Mononuclear cell (primary cell): ENCODE measurements at regions not wholly inside any gene's neighbourhood (a gene's known extent, or its start where the extent isn't known, plus 50 kb on each side); places are given as distances from the start of the nearest gene placed in this dataset.

Experiments
- H3K27me3 ChIP-seq: 2 replicates; pipeline ENCODE4 v1.6.0; 2011; ENCODE audit warnings: low read length, control low read depth; ENCODE audit not compliant: insufficient read depth
- H3K4me1 ChIP-seq: 2 replicates; pipeline ENCODE4 v1.5.1; 2011; ENCODE audit warnings: mild to moderate bottlenecking, low read length, control low read depth; ENCODE audit not compliant: insufficient read depth
- H3K4me3 ChIP-seq: 2 replicates; pipeline ENCODE4 v1.5.1; 2011; ENCODE audit warnings: mild to moderate bottlenecking, low read length, moderate library complexity
- H3K9me3 ChIP-seq: 2 replicates; pipeline ENCODE4 v1.5.1; 2011; ENCODE audit warnings: low read depth, mild to moderate bottlenecking, control low read depth, low read length

DNA sequence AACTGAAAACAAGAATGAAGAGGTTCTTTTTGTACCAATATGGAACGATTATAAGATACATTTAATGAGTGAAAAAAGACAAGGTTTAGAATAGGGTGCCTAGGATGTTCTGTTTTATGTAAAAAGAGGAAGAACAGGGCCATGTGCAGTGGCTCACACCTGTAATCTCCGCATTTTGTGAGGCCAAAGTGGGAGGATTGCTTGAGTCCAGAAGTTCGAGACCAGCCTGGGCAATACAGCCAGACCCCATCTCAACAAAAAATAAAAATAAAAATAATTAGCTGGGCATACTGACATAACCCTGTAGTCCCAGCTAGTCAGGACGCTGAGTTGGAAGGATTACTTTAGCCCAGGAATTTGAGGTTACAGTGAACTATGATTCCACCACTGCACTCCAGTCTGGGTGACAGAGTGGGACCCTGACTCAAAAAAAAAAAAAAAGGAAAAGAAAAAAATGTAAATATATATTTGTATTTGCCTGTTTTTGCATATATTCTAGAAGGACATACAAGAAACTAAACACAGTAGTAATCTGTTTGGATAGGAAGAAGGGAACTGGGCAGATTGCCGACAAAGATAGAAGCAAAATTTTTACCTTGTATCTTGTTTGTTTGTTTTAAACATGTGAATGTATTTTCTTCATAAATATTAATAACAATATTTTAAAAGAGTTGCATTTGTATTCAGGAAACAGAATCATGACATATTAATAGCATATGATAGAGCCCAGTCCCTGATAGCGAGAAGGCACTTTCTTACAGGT lies 174.3 kb downstream of the SOX2 start:
- no peaks in the 10 kb centered on the region for H3K27me3 ChIP-seq

DNA sequence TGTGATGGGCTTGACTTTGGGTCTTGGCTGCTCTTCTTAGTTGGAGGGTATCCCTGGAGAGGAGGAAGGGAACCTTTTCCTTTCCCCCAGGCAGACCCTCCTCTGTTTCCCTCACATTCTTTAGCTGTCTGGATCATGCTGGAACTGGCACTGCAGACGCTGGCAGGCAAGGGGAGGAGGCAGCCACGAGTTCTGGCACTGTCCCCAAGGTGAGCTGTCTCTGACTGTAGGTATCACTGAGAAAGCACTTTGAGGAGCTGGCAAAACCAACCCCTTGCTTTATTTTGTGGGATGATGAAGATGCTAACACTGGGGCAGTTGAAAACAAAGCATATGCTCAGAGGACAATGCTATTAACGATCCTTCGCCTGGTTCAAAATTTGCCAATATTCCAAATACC lies 175.0 kb downstream of the SOX2 start:
- Histone ChIP-seq H3K27me3 (no peaks in the 10 kb centered on the region), H3K9me3 (no peaks in the 10 kb centered on the region), H3K4me3 (no peak overlapping the region), H3K4me1 (no peaks in the 10 kb centered on the region)

More for the DNA sequence above, 174.3 kb downstream of the SOX2 start:
- Histone ChIP-seq H3K9me3 (no peaks in the 10 kb centered on the region), H3K4me1 (no peaks in the 10 kb centered on the region), H3K4me3 (no peak overlapping the region)

DNA sequence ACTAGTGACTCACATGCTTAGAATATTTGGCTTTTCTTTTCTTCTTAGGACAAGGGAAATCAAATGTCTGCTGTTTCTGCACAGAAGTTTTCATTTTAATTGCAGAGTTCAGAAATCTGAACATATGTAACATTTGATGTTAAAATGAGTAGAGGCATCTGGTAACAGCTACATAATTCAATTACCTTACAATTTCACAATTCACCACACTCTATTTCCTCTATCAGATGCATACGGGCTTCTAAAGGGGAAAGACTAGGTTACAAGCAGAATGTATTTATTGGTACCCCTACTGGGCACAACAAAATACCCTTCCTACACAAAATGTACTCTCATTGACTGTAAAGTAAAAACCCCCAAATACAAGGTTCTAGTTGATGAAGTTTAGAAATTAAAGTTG lies 176.0 kb downstream of the SOX2 start:
- no peaks in the 10 kb centered on the region for H3K27me3 ChIP-seq
- H3K4me3 ChIP-seq: no peak overlapping the region
- no peaks in the 10 kb centered on the region for H3K9me3 ChIP-seq
- H3K4me1 ChIP-seq: no peaks in the 10 kb centered on the region

DNA sequence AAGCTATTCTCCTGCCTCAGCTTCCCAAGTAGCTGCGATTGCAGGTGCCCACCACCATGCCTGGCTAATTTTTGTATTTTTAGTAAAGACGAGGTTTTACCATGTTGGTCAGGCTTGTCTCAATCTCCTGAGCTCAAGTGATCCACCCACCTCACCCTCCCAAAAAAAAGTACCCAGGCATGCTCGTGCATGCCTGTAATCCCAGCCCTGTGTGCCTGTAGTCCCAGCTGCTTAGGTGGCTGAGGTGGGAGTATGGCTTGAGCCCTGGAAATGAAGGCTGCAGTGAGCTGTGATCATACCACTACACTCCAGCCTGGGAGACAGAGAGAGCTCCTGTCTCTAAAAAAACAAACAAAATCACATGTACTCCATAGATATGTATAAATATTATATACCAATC lies 176.5 kb downstream of the SOX2 start:
- H3K9me3 ChIP-seq: no peaks in the 10 kb centered on the region
- H3K27me3 ChIP-seq: no peaks in the 10 kb centered on the region
- no peaks in the 10 kb centered on the region for H3K4me1 ChIP-seq
- no peak overlapping the region for H3K4me3 ChIP-seq

DNA sequence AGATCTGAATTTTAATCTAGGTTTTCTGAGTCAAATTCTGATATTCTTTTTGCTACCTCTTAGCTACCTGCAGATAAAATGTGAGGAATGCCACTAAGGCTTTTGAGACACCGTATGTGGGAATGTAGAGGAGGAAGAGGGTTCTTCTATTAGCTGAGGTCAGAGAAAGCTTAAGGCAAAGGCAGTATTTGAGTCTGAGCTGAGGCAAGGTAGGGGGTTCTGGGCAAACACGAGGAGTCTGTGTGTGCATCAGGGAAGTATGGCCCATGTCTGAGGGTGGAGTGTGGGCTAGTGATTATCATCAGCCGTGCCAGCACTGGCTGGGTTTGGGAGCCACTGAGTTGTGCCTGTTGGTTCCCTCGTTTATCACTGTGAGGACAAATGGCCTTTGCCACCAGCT lies 181.1 kb downstream of the SOX2 start:
- Histone ChIP-seq H3K9me3 (no peaks in the 10 kb centered on the region), H3K27me3 (no peaks in the 10 kb centered on the region), H3K4me1 (no peaks in the 10 kb centered on the region), H3K4me3 (no peak overlapping the region)

DNA sequence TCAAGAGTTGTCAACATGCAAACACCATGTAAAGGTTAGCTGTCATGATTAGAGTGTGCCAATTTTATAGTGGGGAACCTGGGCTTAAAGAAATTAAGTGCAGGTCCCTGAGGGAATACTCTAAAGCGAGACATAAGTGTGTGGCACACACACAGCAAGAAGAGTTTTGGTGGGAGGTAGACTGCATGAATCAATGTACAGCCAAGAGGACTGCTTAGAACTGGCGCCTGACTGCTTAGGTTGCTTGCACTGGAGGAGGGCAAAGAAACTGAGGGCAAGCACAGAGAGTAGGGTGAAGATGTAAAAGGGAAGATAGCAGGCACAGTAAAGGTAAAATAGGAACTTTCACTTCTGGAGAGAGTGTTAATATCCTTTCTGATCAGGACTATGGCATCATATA lies 184.9 kb downstream of the SOX2 start:
- H3K27me3 ChIP-seq: no peaks in the 10 kb centered on the region
- no peaks in the 10 kb centered on the region for H3K9me3 ChIP-seq
- H3K4me1 ChIP-seq: no peaks in the 10 kb centered on the region
- H3K4me3 ChIP-seq: no peak overlapping the region

DNA sequence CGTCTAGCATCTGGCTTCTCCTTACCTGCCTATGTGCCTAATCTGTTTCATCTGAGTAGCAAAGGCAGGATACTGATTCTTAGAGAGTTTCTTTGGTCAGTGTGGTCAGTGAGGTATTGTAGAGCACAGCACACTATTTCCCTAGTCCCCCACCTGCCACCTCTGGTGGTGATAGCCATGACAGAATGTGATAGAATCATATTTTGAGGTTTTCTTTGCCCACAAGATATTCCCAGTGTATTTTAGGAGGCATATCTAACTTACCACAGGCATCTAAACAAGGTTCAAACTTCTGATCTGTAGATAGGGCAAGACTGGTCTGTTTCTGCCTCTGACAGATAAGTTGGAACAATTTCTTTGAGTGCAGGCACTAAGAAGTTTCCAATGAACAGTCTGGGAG lies 188.0 kb downstream of the SOX2 start:
- Histone ChIP-seq H3K4me3 (no peak overlapping the region), H3K9me3 (no peaks in the 10 kb centered on the region), H3K4me1 (no peaks in the 10 kb centered on the region), H3K27me3 (no peaks in the 10 kb centered on the region)

DNA sequence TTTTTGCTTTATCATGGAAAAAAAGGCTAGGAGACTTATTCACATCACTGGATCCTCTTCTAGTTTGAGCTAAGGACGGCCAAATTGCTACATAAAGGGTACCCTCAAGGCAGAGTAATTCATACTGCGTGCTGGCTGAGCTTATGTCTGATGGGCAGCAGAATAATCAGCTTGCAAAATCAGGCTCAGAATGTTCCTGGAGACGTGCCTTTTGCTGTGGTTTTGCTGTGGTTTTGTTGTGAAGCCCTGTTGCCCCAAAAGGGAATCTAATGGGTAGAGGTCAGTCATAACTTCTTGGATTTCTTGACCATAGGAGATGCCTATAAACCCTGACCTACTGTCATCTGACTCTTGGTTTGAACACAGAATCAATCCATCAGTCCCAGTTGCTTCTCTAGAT lies 189.9 kb downstream of the SOX2 start:
- H3K27me3 ChIP-seq: no peaks in the 10 kb centered on the region
- no peaks in the 10 kb centered on the region for H3K9me3 ChIP-seq
- no peaks in the 10 kb centered on the region for H3K4me1 ChIP-seq
- no peak overlapping the region for H3K4me3 ChIP-seq

DNA sequence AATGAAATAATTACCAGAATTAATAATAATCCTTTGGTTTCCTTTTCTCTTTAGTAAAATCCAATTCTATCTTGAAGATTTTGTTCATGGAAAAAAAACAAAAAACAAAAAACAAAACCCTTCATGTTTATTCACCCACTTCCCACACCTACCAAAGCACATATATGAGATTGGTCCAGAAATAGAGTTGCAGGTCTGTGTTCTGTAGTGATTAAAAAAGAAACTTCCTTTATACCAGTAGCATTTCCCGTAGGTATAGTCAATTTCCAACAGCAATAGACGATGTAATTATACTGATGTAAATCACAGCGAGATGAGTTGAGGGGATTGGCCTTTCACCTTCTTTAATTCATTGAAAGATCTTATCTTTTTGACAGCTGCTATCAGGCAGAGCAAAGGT lies 194.6 kb downstream of the SOX2 start:
- no peaks in the 10 kb centered on the region for H3K9me3 ChIP-seq
- H3K4me1 ChIP-seq: no peaks in the 10 kb centered on the region
- no peak overlapping the region for H3K4me3 ChIP-seq
- H3K27me3 ChIP-seq: no peaks in the 10 kb centered on the region

DNA sequence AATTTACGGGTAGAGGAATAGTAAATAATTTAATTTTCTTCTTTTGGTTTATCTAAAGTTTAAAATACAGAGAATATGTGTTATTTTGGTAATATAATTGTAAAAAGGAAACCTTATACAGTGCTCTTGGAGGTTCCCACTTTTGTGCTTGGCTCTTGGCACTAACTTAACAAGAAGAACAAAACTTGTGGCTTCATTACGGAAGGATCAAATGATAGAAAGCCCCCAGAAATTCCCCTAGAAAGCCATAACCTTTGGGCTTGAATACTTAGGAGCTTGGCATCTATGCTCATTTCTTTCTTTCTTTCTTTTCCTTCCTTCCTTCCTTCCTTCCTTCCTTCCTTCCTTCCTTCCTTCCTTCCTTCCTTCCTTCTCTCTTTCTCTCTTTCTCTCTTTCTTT lies 197.5 kb downstream of the SOX2 start:
- Histone ChIP-seq H3K4me1 (no peaks in the 10 kb centered on the region), H3K9me3 (no peaks in the 10 kb centered on the region), H3K4me3 (no peak overlapping the region), H3K27me3 (no peaks in the 10 kb centered on the region)

DNA sequence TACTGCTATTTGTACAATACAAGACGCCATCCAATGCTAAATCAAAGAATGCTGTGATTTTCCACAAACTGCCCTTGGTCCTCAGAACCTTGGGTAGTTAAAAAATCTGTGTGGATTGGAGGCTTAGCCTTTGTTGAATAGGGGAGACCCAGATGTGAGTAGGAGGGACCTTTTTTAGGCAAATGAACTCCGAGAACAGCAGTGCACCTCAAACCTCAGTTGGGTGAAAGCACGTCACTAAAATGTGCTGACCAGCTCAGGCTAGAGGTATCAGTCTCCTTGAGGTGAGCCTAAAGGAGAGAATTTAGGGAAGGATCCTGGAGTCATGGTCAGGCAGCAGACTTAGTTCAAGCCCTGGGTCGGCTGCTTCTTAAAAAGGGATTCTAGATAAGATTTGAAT lies 200.7 kb downstream of the SOX2 start:
- Histone ChIP-seq H3K27me3 (no peaks in the 10 kb centered on the region), H3K4me3 (no peak overlapping the region), H3K4me1 (no peaks in the 10 kb centered on the region), H3K9me3 (no peaks in the 10 kb centered on the region)

DNA sequence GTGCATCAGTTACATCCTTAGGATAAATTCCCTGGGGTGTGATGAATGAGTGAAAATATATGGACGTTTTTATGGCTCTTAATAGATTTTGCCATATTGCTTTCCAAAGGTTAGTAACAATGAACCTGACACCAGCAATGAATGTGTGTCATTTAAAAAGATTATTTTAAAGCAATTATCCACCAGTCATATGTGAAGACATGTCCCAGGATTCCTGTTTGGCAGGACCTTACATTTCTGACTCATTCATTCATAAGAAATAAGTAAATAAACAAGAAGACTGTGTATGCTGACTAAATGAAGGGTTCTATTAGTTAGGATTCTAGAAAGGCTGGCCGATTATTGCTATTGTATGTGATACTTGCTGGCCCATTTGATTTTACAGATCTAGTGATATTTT lies 201.5 kb downstream of the SOX2 start:
- Histone ChIP-seq H3K9me3 (no peaks in the 10 kb centered on the region), H3K4me1 (no peaks in the 10 kb centered on the region), H3K4me3 (no peak overlapping the region), H3K27me3 (no peaks in the 10 kb centered on the region)

DNA sequence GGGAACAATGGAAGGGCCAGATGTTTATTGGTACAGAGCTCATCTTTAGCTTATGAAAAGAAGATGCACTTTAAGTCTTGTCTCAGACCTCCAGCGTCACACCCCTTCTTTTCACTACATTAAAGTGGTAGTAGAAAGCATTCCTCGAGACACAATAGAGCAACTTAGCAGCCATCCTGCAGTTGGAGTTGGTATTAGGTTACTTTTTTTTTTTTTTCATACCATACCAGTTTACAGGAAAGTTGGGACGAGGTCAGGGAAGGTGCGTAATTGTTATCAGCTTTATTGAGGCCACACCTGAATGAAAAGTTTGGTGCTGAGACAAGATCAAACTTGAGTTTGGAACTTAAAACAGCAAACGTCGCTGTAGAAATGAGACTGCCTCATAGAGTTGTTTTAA lies 203.8 kb downstream of the SOX2 start:
- H3K9me3 ChIP-seq: no peaks in the 10 kb centered on the region
- H3K4me3 ChIP-seq: no peak overlapping the region
- H3K27me3 ChIP-seq: no peaks in the 10 kb centered on the region
- H3K4me1 ChIP-seq: no peaks in the 10 kb centered on the region

DNA sequence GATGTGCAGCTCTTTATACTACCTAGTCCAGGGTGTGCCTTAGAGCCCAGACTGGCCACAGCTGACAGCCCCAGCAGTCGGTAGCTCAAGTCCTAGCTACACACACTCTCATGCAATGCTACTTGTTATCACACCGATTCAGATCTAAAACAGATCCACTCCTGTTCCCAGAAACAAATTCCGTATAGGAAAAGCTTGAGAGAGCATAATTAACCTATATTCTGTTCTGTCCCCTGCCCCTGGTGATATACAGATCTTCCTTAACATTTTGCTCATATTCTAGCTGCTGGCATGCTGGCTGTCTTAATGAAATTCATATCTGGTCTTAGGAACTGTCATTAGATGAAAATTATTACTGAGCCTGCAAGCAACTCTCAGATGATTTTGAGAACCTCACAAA lies 204.3 kb downstream of the SOX2 start:
- no peaks in the 10 kb centered on the region for H3K27me3 ChIP-seq
- no peaks in the 10 kb centered on the region for H3K4me1 ChIP-seq
- H3K9me3 ChIP-seq: no peaks in the 10 kb centered on the region
- no peak overlapping the region for H3K4me3 ChIP-seq

DNA sequence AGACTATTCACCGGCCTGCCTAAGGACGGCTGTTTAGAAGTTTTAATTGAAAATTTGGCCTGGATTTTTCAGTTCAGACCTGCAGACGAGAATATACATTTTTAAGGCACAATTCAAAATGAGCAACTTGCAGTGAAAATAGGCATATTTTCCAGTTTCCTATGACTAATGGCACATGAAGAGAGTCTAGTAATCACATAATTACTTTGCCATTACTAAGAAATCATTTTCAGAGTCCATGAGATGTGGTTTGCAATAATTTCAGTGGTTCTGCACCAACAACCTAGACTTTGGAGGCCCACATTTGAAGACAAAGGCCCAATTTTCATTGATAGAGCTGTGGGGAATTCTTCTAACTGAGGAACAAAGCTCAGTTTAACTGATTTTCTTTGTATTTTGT lies 205.3 kb downstream of the SOX2 start:
- Histone ChIP-seq H3K27me3 (no peaks in the 10 kb centered on the region), H3K4me1 (no peaks in the 10 kb centered on the region), H3K4me3 (no peak overlapping the region), H3K9me3 (no peaks in the 10 kb centered on the region)

DNA sequence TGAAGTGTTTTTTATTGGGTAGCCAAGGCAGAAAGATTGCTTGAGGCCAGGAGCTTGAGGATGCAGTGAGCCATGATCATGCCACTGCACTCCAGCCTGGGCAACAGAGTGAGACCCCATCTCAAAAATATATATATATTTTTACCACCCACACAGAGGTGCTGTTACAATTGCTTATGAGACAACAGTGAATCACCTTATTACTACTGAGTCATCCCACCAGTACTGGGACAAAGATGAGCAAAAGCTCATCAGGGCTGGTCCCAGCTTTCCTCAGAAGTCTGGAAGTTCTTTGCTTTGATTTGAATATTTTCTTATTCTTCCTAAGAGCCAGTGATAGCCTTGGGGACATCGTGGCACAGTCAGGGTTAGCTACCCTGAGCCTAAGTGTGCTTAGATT lies 207.7 kb downstream of the SOX2 start:
- H3K27me3 ChIP-seq: no peaks in the 10 kb centered on the region
- H3K4me1 ChIP-seq: no peaks in the 10 kb centered on the region
- no peaks in the 10 kb centered on the region for H3K9me3 ChIP-seq
- H3K4me3 ChIP-seq: no peak overlapping the region
